HepG2 (cell line): ENCODE measurements at regions not wholly inside any gene's neighbourhood (a gene's known extent, or its start where the extent isn't known, plus 50 kb on each side); places are given as distances from the start of the nearest gene placed in this dataset.

Experiments
- ATAC-seq: fragments of 200-7000 bp; cut with Tn5 transposase; 3 replicates; pipeline ENCODE4 v1.9.1; 2020; ENCODE audit warnings: mild to moderate bottlenecking, moderate library complexity
- BruUV-seq: library from RNA; stranded (reverse); fragments of 400-500 nt; replicated peaks from 2 replicates; lab custom pipeline; 2021; lab: Mats Ljungman, UMichigan
- CTCF ChIA-PET: fragments of 300-600 bp; formaldehyde crosslinking; extraction: SDS; loops from one replicate; lab custom pipeline; 2021; ENCODE audit warnings: low total read pairs, inconsistent platforms, low intra/inter-chr PET ratio; lab: Yijun Ruan, JAX
- POLR2A ChIA-PET: fragments of 350-600 bp; sonication (Branson Sonifier 250); formaldehyde crosslinking; loops from one replicate; lab custom pipeline; 2020; ENCODE audit warnings: antibody characterized with exemption, inconsistent platforms; lab: Yijun Ruan, JAX
- DNase-seq: peaks from one replicate; pipeline ENCODE4 v3.0.0-alpha.2; 2015; ENCODE audit warnings: low spot score
- FAIRE-seq: peaks from 3 replicates; lab custom pipeline; 2011; peaks lifted over from hg19 to GRCh38; lab: Jason Lieb, UNC
- H2AFZ ChIP-seq: one replicate; pipeline ENCODE4 v1.6.1; 2011; ENCODE audit warnings: low read length, inconsistent platforms
- H3K27ac ChIP-seq: fragments of 300-600 bp; 3 replicates; pipeline ENCODE4 v1.8.0; 2011; ENCODE audit warnings: mixed run types, mild to moderate bottlenecking, mixed read lengths, low read length, inconsistent platforms; ENCODE audit not compliant: insufficient read depth; ENCODE audit errors: extremely low read length
- H3K27me3 ChIP-seq, 2 experiments: fragments of 200-600 bp in 1 of 2; 2 replicates in 1 of 2; 3 replicates in 1 of 2; pipeline versions ENCODE4 v1.6.0 to v1.8.0; 2011; ENCODE audit warnings: low read length in 2 of 2, mild to moderate bottlenecking in 2 of 2, moderate library complexity in 2 of 2, inconsistent platforms in 1 of 2; ENCODE audit not compliant: insufficient read depth in 2 of 2, control insufficient read depth in 1 of 2
- H3K36me3 ChIP-seq, 2 experiments: fragments of 200-600 bp in 1 of 2; replicated peaks in 1 of 2; 2 replicates in 1 of 2; 3 replicates in 1 of 2; pipeline versions ENCODE4 v1.5.1 to v1.8.0; 2011; ENCODE audit warnings: low read length in 2 of 2, inconsistent platforms in 1 of 2; ENCODE audit not compliant: insufficient read depth in 2 of 2, control insufficient read depth in 1 of 2
- H3K4me1 ChIP-seq: 2 replicates; pipeline ENCODE4 v1.5.1; 2012; ENCODE audit warnings: low read length, inconsistent platforms; ENCODE audit not compliant: insufficient read depth
- H3K4me2 ChIP-seq: 2 replicates; pipeline ENCODE4 v1.6.0; 2011; ENCODE audit warnings: low read depth, low read length, inconsistent platforms
- H3K4me3 ChIP-seq, 3 experiments: fragments of 200-600 bp in 1 of 3; sonication (generic), shearing (Covaris generic) in 1 of 3; replicated peaks in 1 of 3; 2 replicates each; pipeline ENCODE4 v1.5.1; 2011 to 2016; ENCODE audit warnings: low read length in 3 of 3, inconsistent platforms in 2 of 3, low read depth in 2 of 3, mild to moderate bottlenecking in 2 of 3, control low read depth in 1 of 3, mixed read lengths in 1 of 3; ENCODE audit not compliant: insufficient read depth in 1 of 3
- H3K79me2 ChIP-seq: one replicate; pipeline ENCODE4 v1.6.1; 2011; ENCODE audit warnings: low read length, inconsistent platforms; ENCODE audit not compliant: insufficient read depth
- H3K9ac ChIP-seq: 2 replicates; pipeline ENCODE4 v1.6.0; 2011; ENCODE audit warnings: mild to moderate bottlenecking, low read depth, low read length, inconsistent platforms; ENCODE audit not compliant: insufficient read depth
- H3K9me3 ChIP-seq: 2 replicates; pipeline ENCODE4 v1.5.1; 2012; ENCODE audit warnings: mild to moderate bottlenecking, low read length
- H4K20me1 ChIP-seq: 2 replicates; pipeline ENCODE4 v1.6.0; 2011; ENCODE audit warnings: inconsistent platforms, mild to moderate bottlenecking, low read length, moderate library complexity; ENCODE audit not compliant: insufficient read depth
- CREM ChIP-seq, 2 experiments: sonication (generic) in 1 of 2; formaldehyde crosslinking in 1 of 2; IDR thresholded peaks; 2 replicates each; pipeline versions ENCODE4 v1.4.0 to v1.6.1; 2016 to 2020; ENCODE audit warnings: antibody characterized with exemption in 1 of 2, mild to moderate bottlenecking in 1 of 2, missing genetic modification reagents in 1 of 2
- PHF20 ChIP-seq: sonication (generic); formaldehyde crosslinking; IDR thresholded peaks from 2 replicates; pipeline ENCODE4 v1.5.0; 2020; ENCODE audit warnings: mild to moderate bottlenecking, missing genetic modification reagents
- SAFB2 ChIP-seq: sonication (generic); formaldehyde crosslinking; IDR thresholded peaks from 2 replicates; pipeline ENCODE4 v1.5.1; 2020; ENCODE audit warnings: missing genetic modification reagents, low read depth, mild to moderate bottlenecking, borderline replicate concordance
- SRSF9 ChIP-seq: fragments of 200-400 bp; formaldehyde crosslinking; IDR thresholded peaks from 2 replicates; pipeline ENCODE4 v1.6.1; 2018; ENCODE audit warnings: borderline replicate concordance, mild to moderate bottlenecking, low read depth, low read length; ENCODE audit not compliant: insufficient read depth, poor library complexity, severe bottlenecking
- TBL1XR1 ChIP-seq: fragments of 150-350 bp; IDR thresholded peaks from 2 replicates; pipeline ENCODE4 v1.6.1; 2014; ENCODE audit warnings: borderline replicate concordance, low read length; ENCODE audit not compliant: partially characterized antibody
- ZFP36L2 ChIP-seq: sonication (generic); formaldehyde crosslinking; IDR thresholded peaks from 2 replicates; pipeline ENCODE4 v1.4.0; 2020; ENCODE audit warnings: missing genetic modification reagents
- ZNF558 ChIP-seq: sonication (generic); formaldehyde crosslinking; IDR thresholded peaks from 2 replicates; pipeline ENCODE4 v1.9.0; 2022; ENCODE audit warnings: mild to moderate bottlenecking, missing genetic modification reagents, borderline replicate concordance
- WGBS: methylation state at CpG from one replicate; pipeline ENCODE4 v1.1.6; 2017; ENCODE audit warnings: low lambda C conversion rate; 5-methylcytosine and 5-hydroxymethylcytosine counted together
- in situ Hi-C: cut with HindIII; loops from 2 replicates; pipeline ENCODE4 v1.10.0; 2017; ENCODE audit warnings: low pct_unique_long_range_greater_than_20kb; ENCODE audit not compliant: extremely low pct_ligation_motif_present
- intact Hi-C: fragments of 100-400 bp; cut with micrococcal nuclease; formaldehyde crosslinking; loops from one replicate; pipeline ENCODE4 v1.10.0; 2022; ENCODE audit not compliant: unreplicated experiment
- TF ChIP-seq, protein P1 (sequence below): sonication (generic); formaldehyde crosslinking; IDR thresholded peaks from 2 replicates; pipeline ENCODE4 v1.8.0; 2022; ENCODE audit warnings: missing genetic modification reagents, mild to moderate bottlenecking, moderate library complexity, borderline replicate concordance
- TF ChIP-seq, protein P2 (sequence below): sonication (generic); formaldehyde crosslinking; IDR thresholded peaks from 2 replicates; pipeline ENCODE4 v1.9.0; 2022; ENCODE audit warnings: low read depth, missing genetic modification reagents
- TF ChIP-seq, protein P3 (sequence below): sonication (generic); formaldehyde crosslinking; conservative IDR thresholded peaks from 2 replicates; pipeline ENCODE4 v1.8.0; 2022; ENCODE audit warnings: mild to moderate bottlenecking, moderate library complexity, missing genetic modification reagents
- TF ChIP-seq, protein P4 (sequence below): sonication (generic); formaldehyde crosslinking; IDR thresholded peaks from 2 replicates; pipeline ENCODE4; 2020; ENCODE audit warnings: missing genetic modification reagents, mild to moderate bottlenecking, borderline replicate concordance
- TF ChIP-seq, protein P5 (sequence below): sonication (generic); formaldehyde crosslinking; IDR thresholded peaks from 2 replicates; pipeline ENCODE4 v1.8.0; 2022; ENCODE audit warnings: low read depth, missing genetic modification reagents

DNA sequence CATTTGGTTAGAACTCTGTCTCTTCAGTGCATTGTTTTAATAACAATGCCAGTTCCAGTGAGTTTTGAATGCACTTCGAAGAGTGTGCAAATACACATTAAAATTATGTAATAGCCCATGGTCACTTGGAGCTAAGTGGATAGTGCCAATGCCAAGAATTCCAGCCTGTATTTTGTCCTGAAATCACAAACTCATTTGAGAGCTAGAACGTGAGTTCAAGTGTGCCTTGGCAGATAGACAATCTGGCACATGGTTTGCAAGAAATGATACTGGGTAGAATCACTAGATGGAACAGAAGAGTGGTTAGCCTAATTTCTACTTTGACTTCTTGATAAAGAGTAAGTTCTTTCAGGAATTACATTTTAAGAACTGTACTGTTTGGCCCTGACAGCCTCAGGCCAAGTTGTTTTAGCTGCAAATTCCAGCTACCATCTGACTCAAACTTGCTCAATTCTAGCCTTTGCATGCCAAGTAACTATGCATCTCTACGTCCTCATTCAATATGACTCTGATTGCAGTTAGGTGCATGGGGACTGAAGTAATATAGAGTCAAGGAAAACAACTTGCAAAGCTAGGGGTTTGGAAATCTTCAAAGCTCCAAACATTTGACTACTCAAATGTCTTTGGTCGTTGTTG is 131.9 kb upstream of the SMIM31 start:
- WGBS = 4% methylated on average over 4 of the region's 4 CpGs
- ChIA-PET POLR2A (no interaction called here), CTCF (no interaction called here)
- FAIRE-seq = no peak
- H3K4me1 ChIP-seq = no peaks in the 10 kb centered on the region
- no peaks in the 10 kb centered on the region for H3K36me3 ChIP-seq
- intact Hi-C loops (no loop called here), in situ Hi-C loops (no loop called here)
- H3K9ac ChIP-seq = no peak overlapping the region
- DNase-seq = no peak
- H3K4me2 ChIP-seq = no peak overlapping the region
- no peaks in the 10 kb centered on the region for H3K79me2 ChIP-seq
- H3K27ac ChIP-seq = no peak overlapping the region
- H4K20me1 ChIP-seq = no peaks in the 10 kb centered on the region
- H3K27me3 ChIP-seq = no peaks in the 10 kb centered on the region
- H2AFZ ChIP-seq = no peak overlapping the region
- H3K9me3 ChIP-seq = peaks cover 16% of the 10 kb centered on the region
- BruUV-seq = no TSS peak
- ATAC-seq = no peak
- no peak overlapping the region for H3K4me3 ChIP-seq
- TF ChIP-seq SAFB2 (CRISPR knock-in tag) (no peak), CREM (IDR thresholded peaks at IDR 0.05) (no peak), CREM (CRISPR knock-in tag; IDR thresholded peaks at IDR 0.05) (no peak), TBL1XR1 (no peak), ZNF558 (CRISPR knock-in tag) (no peak), SRSF9 (no peak), PHF20 (no peak), ZFP36L2 (CRISPR knock-in tag) (no peak)
- TF ChIP-seq, protein P1, sequence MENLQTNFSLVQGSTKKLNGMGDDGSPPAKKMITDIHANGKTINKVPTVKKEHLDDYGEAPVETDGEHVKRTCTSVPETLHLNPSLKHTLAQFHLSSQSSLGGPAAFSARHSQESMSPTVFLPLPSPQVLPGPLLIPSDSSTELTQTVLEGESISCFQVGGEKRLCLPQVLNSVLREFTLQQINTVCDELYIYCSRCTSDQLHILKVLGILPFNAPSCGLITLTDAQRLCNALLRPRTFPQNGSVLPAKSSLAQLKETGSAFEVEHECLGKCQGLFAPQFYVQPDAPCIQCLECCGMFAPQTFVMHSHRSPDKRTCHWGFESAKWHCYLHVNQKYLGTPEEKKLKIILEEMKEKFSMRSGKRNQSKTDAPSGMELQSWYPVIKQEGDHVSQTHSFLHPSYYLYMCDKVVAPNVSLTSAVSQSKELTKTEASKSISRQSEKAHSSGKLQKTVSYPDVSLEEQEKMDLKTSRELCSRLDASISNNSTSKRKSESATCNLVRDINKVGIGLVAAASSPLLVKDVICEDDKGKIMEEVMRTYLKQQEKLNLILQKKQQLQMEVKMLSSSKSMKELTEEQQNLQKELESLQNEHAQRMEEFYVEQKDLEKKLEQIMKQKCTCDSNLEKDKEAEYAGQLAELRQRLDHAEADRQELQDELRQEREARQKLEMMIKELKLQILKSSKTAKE (CRISPR knock-in tag) = no peak
- TF ChIP-seq, protein P2, sequence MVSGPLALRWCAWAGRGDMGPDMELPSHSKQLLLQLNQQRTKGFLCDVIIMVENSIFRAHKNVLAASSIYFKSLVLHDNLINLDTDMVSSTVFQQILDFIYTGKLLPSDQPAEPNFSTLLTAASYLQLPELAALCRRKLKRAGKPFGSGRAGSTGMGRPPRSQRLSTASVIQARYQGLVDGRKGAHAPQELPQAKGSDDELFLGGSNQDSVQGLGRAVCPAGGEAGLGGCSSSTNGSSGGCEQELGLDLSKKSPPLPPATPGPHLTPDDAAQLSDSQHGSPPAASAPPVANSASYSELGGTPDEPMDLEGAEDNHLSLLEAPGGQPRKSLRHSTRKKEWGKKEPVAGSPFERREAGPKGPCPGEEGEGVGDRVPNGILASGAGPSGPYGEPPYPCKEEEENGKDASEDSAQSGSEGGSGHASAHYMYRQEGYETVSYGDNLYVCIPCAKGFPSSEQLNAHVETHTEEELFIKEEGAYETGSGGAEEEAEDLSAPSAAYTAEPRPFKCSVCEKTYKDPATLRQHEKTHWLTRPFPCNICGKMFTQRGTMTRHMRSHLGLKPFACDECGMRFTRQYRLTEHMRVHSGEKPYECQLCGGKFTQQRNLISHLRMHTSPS (CRISPR knock-in tag) = no peak
- TF ChIP-seq, protein P3, sequence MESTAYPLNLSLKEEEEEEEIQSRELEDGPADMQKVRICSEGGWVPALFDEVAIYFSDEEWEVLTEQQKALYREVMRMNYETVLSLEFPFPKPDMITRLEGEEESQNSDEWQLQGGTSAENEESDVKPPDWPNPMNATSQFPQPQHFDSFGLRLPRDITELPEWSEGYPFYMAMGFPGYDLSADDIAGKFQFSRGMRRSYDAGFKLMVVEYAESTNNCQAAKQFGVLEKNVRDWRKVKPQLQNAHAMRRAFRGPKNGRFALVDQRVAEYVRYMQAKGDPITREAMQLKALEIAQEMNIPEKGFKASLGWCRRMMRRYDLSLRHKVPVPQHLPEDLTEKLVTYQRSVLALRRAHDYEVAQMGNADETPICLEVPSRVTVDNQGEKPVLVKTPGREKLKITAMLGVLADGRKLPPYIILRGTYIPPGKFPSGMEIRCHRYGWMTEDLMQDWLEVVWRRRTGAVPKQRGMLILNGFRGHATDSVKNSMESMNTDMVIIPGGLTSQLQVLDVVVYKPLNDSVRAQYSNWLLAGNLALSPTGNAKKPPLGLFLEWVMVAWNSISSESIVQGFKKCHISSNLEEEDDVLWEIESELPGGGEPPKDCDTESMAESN (CRISPR knock-in tag) = no peak
- TF ChIP-seq, protein P4, sequence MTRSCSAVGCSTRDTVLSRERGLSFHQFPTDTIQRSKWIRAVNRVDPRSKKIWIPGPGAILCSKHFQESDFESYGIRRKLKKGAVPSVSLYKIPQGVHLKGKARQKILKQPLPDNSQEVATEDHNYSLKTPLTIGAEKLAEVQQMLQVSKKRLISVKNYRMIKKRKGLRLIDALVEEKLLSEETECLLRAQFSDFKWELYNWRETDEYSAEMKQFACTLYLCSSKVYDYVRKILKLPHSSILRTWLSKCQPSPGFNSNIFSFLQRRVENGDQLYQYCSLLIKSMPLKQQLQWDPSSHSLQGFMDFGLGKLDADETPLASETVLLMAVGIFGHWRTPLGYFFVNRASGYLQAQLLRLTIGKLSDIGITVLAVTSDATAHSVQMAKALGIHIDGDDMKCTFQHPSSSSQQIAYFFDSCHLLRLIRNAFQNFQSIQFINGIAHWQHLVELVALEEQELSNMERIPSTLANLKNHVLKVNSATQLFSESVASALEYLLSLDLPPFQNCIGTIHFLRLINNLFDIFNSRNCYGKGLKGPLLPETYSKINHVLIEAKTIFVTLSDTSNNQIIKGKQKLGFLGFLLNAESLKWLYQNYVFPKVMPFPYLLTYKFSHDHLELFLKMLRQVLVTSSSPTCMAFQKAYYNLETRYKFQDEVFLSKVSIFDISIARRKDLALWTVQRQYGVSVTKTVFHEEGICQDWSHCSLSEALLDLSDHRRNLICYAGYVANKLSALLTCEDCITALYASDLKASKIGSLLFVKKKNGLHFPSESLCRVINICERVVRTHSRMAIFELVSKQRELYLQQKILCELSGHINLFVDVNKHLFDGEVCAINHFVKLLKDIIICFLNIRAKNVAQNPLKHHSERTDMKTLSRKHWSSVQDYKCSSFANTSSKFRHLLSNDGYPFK (CRISPR knock-in tag) = no peak
- TF ChIP-seq, protein P5, sequence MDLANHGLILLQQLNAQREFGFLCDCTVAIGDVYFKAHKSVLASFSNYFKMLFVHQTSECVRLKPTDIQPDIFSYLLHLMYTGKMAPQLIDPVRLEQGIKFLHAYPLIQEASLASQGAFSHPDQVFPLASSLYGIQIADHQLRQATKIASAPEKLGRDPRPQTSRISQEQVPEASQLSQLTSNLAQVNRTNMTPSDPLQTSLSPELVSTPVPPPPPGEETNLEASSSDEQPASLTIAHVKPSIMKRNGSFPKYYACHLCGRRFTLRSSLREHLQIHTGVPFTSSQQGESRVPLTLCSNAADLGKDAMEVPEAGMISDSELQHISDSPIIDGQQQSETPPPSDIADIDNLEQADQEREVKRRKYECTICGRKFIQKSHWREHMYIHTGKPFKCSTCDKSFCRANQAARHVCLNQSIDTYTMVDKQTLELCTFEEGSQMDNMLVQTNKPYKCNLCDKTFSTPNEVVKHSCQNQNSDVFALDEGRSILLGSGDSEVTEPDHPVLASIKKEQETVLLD (CRISPR knock-in tag) = no peak
